ENCODE measurements at regions not wholly inside any gene's neighbourhood (a gene's known extent, or its start where the extent isn't known, plus 50 kb on each side); places are given as distances from the start of the nearest gene placed in this dataset.

GRCh38 chrX:69036674-69037573 lies 128.3 kb downstream of the PJA1 start:
- no peak overlapping the region for H3K4me3 ChIP-seq (ENCODE audit: low read depth, low read length)
- H3K36me3 ChIP-seq (ENCODE audit: insufficient read depth, low read length) = no peaks in the 10 kb centered on the region
- no peak overlapping the region for H3K27ac ChIP-seq (ENCODE audit: low read depth, low read length)
- no peak overlapping the region for H2AFZ ChIP-seq (ENCODE audit: low read length, unreplicated experiment)
- H3K27me3 ChIP-seq (ENCODE audit: insufficient read depth, low read length) = no peaks in the 10 kb centered on the region
- H3K4me1 ChIP-seq (ENCODE audit: control insufficient read depth, insufficient read depth, low read length, unreplicated experiment) = no peaks in the 10 kb centered on the region
- no peaks in the 10 kb centered on the region for H3K79me2 ChIP-seq (ENCODE audit: control insufficient read depth, insufficient read depth, low read length, unreplicated experiment)

GRCh38 chrX:69034451-69034850 lies 130.8 kb downstream of the PJA1 start:
- H3K4me3 ChIP-seq (ENCODE audit: low read depth, low read length) = no peak overlapping the region
- no peak overlapping the region for H2AFZ ChIP-seq (ENCODE audit: low read length, unreplicated experiment)
- no peak overlapping the region for H3K27ac ChIP-seq (ENCODE audit: low read depth, low read length)
- H3K79me2 ChIP-seq (ENCODE audit: control insufficient read depth, insufficient read depth, low read length, unreplicated experiment) = no peaks in the 10 kb centered on the region
- no peaks in the 10 kb centered on the region for H3K36me3 ChIP-seq (ENCODE audit: insufficient read depth, low read length)
- H3K4me1 ChIP-seq (ENCODE audit: control insufficient read depth, insufficient read depth, low read length, unreplicated experiment) = no peaks in the 10 kb centered on the region
- no peaks in the 10 kb centered on the region for H3K27me3 ChIP-seq (ENCODE audit: insufficient read depth, low read length)

GRCh38 chrX:69033936-69034335 lies 131.3 kb downstream of the PJA1 start:
- H3K4me1 ChIP-seq (ENCODE audit: control insufficient read depth, insufficient read depth, low read length, unreplicated experiment) = no peaks in the 10 kb centered on the region
- no peak overlapping the region for H2AFZ ChIP-seq (ENCODE audit: low read length, unreplicated experiment)
- no peaks in the 10 kb centered on the region for H3K36me3 ChIP-seq (ENCODE audit: insufficient read depth, low read length)
- H3K4me3 ChIP-seq (ENCODE audit: low read depth, low read length) = no peak overlapping the region
- no peaks in the 10 kb centered on the region for H3K27me3 ChIP-seq (ENCODE audit: insufficient read depth, low read length)
- H3K79me2 ChIP-seq (ENCODE audit: control insufficient read depth, insufficient read depth, low read length, unreplicated experiment) = no peaks in the 10 kb centered on the region
- H3K27ac ChIP-seq (ENCODE audit: low read depth, low read length) = no peak overlapping the region

- H3K36me3 ChIP-seq (ENCODE audit: insufficient read depth, low read length) = no peaks in the 10 kb centered on the region
- no peak overlapping the region for H2AFZ ChIP-seq (ENCODE audit: low read length, unreplicated experiment)
- H3K4me1 ChIP-seq (ENCODE audit: control insufficient read depth, insufficient read depth, low read length, unreplicated experiment) = peaks cover 7% of the 10 kb centered on the region
- no peak overlapping the region for H3K27ac ChIP-seq (ENCODE audit: low read depth, low read length)
- no peak overlapping the region for H3K4me3 ChIP-seq (ENCODE audit: low read depth, low read length)
- no peaks in the 10 kb centered on the region for H3K27me3 ChIP-seq (ENCODE audit: insufficient read depth, low read length)
- no peaks in the 10 kb centered on the region for H3K79me2 ChIP-seq (ENCODE audit: control insufficient read depth, insufficient read depth, low read length, unreplicated experiment)
These were observed 132.7 kb downstream of the PJA1 start for GRCh38 chrX:69032601-69033000.

DNA sequence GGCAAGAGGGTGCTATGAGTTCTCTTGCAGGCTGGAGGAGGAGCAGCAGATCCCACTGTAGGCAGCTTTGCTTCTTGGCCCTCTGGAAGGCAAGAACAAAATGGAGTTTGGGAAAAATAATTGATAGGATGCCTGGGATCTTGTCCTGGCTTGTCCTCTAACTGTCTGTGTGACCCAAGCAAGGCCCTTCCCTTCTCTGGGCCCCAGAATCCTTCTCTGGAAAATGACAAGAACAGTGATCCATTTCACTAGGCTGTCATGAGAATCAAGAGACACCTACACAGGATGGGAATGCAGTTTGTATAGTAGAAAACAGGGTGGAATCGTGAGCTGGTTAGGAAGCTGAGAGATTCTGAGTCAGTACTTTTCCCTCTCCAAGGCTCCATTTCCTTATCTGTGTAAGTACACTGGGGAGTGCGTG lies 133.3 kb downstream of the PJA1 start:
- no peak overlapping the region for H3K4me3 ChIP-seq (ENCODE audit: low read depth, low read length)
- H3K4me1 ChIP-seq (ENCODE audit: control insufficient read depth, insufficient read depth, low read length, unreplicated experiment) = peaks cover 13% of the 10 kb centered on the region
- no peak overlapping the region for H2AFZ ChIP-seq (ENCODE audit: low read length, unreplicated experiment)
- no peaks in the 10 kb centered on the region for H3K27me3 ChIP-seq (ENCODE audit: insufficient read depth, low read length)
- no peak overlapping the region for H3K27ac ChIP-seq (ENCODE audit: low read depth, low read length)
- H3K79me2 ChIP-seq (ENCODE audit: control insufficient read depth, insufficient read depth, low read length, unreplicated experiment) = no peaks in the 10 kb centered on the region
- no peaks in the 10 kb centered on the region for H3K36me3 ChIP-seq (ENCODE audit: insufficient read depth, low read length)

GRCh38 chrX:69031181-69031580 lies 134.1 kb downstream of the PJA1 start:
- no peaks in the 10 kb centered on the region for H3K27me3 ChIP-seq (ENCODE audit: insufficient read depth, low read length)
- no peak overlapping the region for H3K27ac ChIP-seq (ENCODE audit: low read depth, low read length)

DNA sequence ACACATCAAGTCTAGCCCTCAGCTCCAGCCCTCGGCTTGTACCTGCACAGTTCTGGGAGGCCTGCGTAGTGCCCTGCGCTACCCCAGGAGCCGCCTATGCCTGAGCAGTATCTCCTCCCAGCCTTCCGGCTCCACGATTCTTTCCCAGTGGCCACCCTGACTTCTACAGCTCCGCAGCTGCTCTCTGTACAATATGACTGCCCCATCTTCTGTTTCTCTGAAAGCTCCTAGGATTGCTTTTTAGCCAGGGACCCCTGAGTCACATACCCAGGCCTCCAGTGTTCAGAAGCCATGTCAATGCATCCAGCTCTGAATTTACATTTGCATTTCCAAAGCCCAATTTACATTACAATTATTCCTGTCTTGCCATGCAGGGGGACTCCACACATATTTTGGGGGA lies 135.5 kb downstream of the PJA1 start:
- Histone ChIP-seq H2AFZ (ENCODE audit: low read length, unreplicated experiment) (no peak overlapping the region), H3K36me3 (ENCODE audit: insufficient read depth, low read length) (no peaks in the 10 kb centered on the region), H3K27me3 (ENCODE audit: insufficient read depth, low read length) (no peaks in the 10 kb centered on the region), H3K27ac (ENCODE audit: low read depth, low read length) (no peak overlapping the region), H3K4me1 (ENCODE audit: control insufficient read depth, insufficient read depth, low read length, unreplicated experiment) (peaks cover 27% of the 10 kb centered on the region), H3K79me2 (ENCODE audit: control insufficient read depth, insufficient read depth, low read length, unreplicated experiment) (no peaks in the 10 kb centered on the region), H3K4me3 (ENCODE audit: low read depth, low read length) (no peak overlapping the region)

More at GRCh38 chrX:69031181-69031580, 134.1 kb downstream of the PJA1 start:
- Histone ChIP-seq H3K4me1 (ENCODE audit: control insufficient read depth, insufficient read depth, low read length, unreplicated experiment) (peaks cover 19% of the 10 kb centered on the region), H3K36me3 (ENCODE audit: insufficient read depth, low read length) (no peaks in the 10 kb centered on the region), H2AFZ (ENCODE audit: low read length, unreplicated experiment) (no peak overlapping the region), H3K79me2 (ENCODE audit: control insufficient read depth, insufficient read depth, low read length, unreplicated experiment) (no peaks in the 10 kb centered on the region), H3K4me3 (ENCODE audit: low read depth, low read length) (no peak overlapping the region)

GRCh38 chrX:69028761-69029120 lies 136.5 kb downstream of the PJA1 start:
- Histone ChIP-seq H3K27me3 (ENCODE audit: insufficient read depth, low read length) (no peaks in the 10 kb centered on the region), H3K4me3 (ENCODE audit: low read depth, low read length) (no peak overlapping the region), H2AFZ (ENCODE audit: low read length, unreplicated experiment) (no peak overlapping the region)

GRCh38 chrX:69028006-69028760 lies 137.1 kb downstream of the PJA1 start:
- no peaks in the 10 kb centered on the region for H3K36me3 ChIP-seq (ENCODE audit: insufficient read depth, low read length)
- H3K4me1 ChIP-seq (ENCODE audit: control insufficient read depth, insufficient read depth, low read length, unreplicated experiment) = peaks cover 31% of the 10 kb centered on the region
- no peak overlapping the region for H2AFZ ChIP-seq (ENCODE audit: low read length, unreplicated experiment)
- no peaks in the 10 kb centered on the region for H3K79me2 ChIP-seq (ENCODE audit: control insufficient read depth, insufficient read depth, low read length, unreplicated experiment)
- no peaks in the 10 kb centered on the region for H3K27me3 ChIP-seq (ENCODE audit: insufficient read depth, low read length)
- H3K27ac ChIP-seq (ENCODE audit: low read depth, low read length) = peak overlapping the region; percentile 78; the same call in 1 of the 2 replicates
- no peak overlapping the region for H3K4me3 ChIP-seq (ENCODE audit: low read depth, low read length)

More at GRCh38 chrX:69028761-69029120, 136.5 kb downstream of the PJA1 start:
- Histone ChIP-seq H3K27ac (ENCODE audit: low read depth, low read length) (no peak overlapping the region), H3K36me3 (ENCODE audit: insufficient read depth, low read length) (no peaks in the 10 kb centered on the region), H3K4me1 (ENCODE audit: control insufficient read depth, insufficient read depth, low read length, unreplicated experiment) (peaks cover 31% of the 10 kb centered on the region), H3K79me2 (ENCODE audit: control insufficient read depth, insufficient read depth, low read length, unreplicated experiment) (no peaks in the 10 kb centered on the region)

DNA sequence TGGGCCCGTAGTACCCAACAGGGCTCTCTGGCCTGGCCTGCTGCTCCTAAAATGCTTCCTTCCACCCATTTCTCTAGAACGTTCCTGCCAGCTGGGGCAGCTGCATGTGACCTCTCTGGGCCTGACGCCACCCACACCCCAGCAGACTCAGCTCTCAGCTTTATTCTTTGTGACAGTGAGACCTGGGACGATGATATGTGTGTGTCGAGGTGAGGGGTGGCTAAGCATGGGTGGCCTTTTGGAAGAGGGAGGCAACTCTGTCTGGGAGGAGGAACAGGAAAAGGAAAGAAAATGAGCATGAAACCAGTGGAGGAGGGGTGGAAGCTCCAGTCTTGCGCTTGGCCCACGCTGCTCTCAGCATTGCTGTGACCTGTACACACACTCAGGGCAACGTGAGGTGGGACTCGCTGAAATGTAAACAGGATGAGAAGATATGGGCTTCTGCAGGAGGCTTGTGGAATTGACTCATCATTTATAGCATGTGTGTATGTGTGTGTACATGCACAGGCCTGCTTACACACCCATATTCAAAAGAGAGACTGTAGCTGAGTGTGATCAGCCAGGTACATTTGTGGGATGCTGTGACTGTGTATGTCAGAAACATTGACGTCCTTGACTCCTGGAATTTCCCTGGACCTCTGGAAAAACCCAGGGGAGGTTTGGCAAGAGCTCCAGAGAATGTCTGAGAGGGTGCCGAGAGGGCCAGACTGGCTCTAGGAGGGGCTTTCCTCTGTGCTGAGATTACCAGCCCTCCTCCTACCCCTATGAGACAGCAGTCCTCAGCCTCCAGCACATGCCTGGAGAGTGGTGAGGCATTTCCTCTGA lies 137.9 kb downstream of the PJA1 start:
- H3K79me2 ChIP-seq (ENCODE audit: control insufficient read depth, insufficient read depth, low read length, unreplicated experiment) = no peaks in the 10 kb centered on the region
- H3K4me3 ChIP-seq (ENCODE audit: low read depth, low read length) = no peak overlapping the region
- H3K27me3 ChIP-seq (ENCODE audit: insufficient read depth, low read length) = no peaks in the 10 kb centered on the region
- H3K4me1 ChIP-seq (ENCODE audit: control insufficient read depth, insufficient read depth, low read length, unreplicated experiment) = peaks cover 31% of the 10 kb centered on the region
- H2AFZ ChIP-seq (ENCODE audit: low read length, unreplicated experiment) = no peak overlapping the region
- peak overlapping the region; percentile 78 for H3K27ac ChIP-seq (ENCODE audit: low read depth, low read length)
- H3K36me3 ChIP-seq (ENCODE audit: insufficient read depth, low read length) = no peaks in the 10 kb centered on the region
